Retinal pigment epithelial cell (primary cell): ENCODE measurements at regions not wholly inside any gene's neighbourhood (a gene's known extent, or its start where the extent isn't known, plus 50 kb on each side); places are given as distances from the start of the nearest gene placed in this dataset.
"Not testable (repeated sequence)": the region's sequence is repeated elsewhere in the genome, so short reads cannot be mapped to it uniquely, and the experiment has no call there.

Experiments
- DNase-seq: peaks from one replicate; pipeline ENCODE4 v3.0.0-alpha.2; 2010; ENCODE audit warnings: low read depth
- H3K4me3 ChIP-seq: 2 replicates; pipeline ENCODE4 v1.5.1; 2011; ENCODE audit warnings: mild to moderate bottlenecking, low read length, control low read depth, moderate library complexity
- CTCF ChIP-seq: conservative IDR thresholded peaks from 2 replicates; pipeline ENCODE4 v1.5.1; 2011; ENCODE audit warnings: low read depth, low read length, control low read depth, inconsistent platforms

GRCh38 chr11:129703846-129704245, 111.8 kb upstream of the TMEM45B start:
- no peak overlapping the region for H3K4me3 ChIP-seq
- no peak for TF ChIP-seq CTCF
- no peak for DNase-seq

GRCh38 chr11:129704831-129705230, 110.8 kb upstream of the TMEM45B start:
- no peak for DNase-seq
- no peak overlapping the region for H3K4me3 ChIP-seq
- TF ChIP-seq CTCF = no peak

GRCh38 chr11:129705341-129705740, 110.3 kb upstream of the TMEM45B start:
- no peak overlapping the region for H3K4me3 ChIP-seq
- TF ChIP-seq CTCF = no peak
- no peak for DNase-seq

GRCh38 chr11:129705933-129706332, 109.7 kb upstream of the TMEM45B start:
- H3K4me3 ChIP-seq = no peak overlapping the region
- TF ChIP-seq CTCF = no peak
- no peak for DNase-seq

GRCh38 chr11:129709801-129710398, 105.7 kb upstream of the TMEM45B start:
- H3K4me3 ChIP-seq = no peak overlapping the region
- no peak for TF ChIP-seq CTCF
- DNase-seq = no peak

GRCh38 chr11:129710423-129710822, 105.2 kb upstream of the TMEM45B start:
- no peak for TF ChIP-seq CTCF
- no peak for DNase-seq
- no peak overlapping the region for H3K4me3 ChIP-seq

GRCh38 chr11:129711760-129712159, 103.9 kb upstream of the TMEM45B start:
- TF ChIP-seq CTCF = no peak
- no peak overlapping the region for H3K4me3 ChIP-seq
- no peak for DNase-seq

- DNase-seq, H3K4me3 ChIP-seq: not testable (repeated sequence)
These were observed 103.0 kb upstream of the TMEM45B start for GRCh38 chr11:129712486-129713240.
